Suprapubic skin (tissue), 4 donors: ENCODE measurements at regions not wholly inside any gene's neighbourhood (a gene's known extent, or its start where the extent isn't known, plus 50 kb on each side); places are given as distances from the start of the nearest gene placed in this dataset.

Source experiments
- EP300 ChIP-seq: sonication (generic); formaldehyde crosslinking; IDR thresholded peaks from one replicate; pipeline ENCODE4 v1.6.1; 2017; ENCODE audit warnings: antibody characterized with exemption
- POLR2A ChIP-seq, 2 donors: fragments of 450-650 bp; IDR thresholded peaks; one replicate each; pipeline ENCODE4 v1.6.1; 2017; ENCODE audit warnings: antibody characterized with exemption in 2 of 2, mild to moderate bottlenecking in 2 of 2, moderate library complexity in 2 of 2
- POLR2AphosphoS5 ChIP-seq, 3 donors: sonication (generic); formaldehyde crosslinking; IDR thresholded peaks; one replicate each; pipeline ENCODE4 v1.6.1; 2017; ENCODE audit warnings: antibody characterized with exemption in 3 of 3
- TF ChIP-seq, protein P1 (sequence below), 2 donors: fragments of 200-600 bp in 1 of 2; fragments of 450-650 bp in 1 of 2; sonication (generic) in 1 of 2; IDR thresholded peaks; one replicate each; pipeline ENCODE4 v1.5.1; 2016 to 2019; ENCODE audit warnings: antibody characterized with exemption in 2 of 2, mild to moderate bottlenecking in 1 of 2, moderate library complexity in 1 of 2

DNA sequence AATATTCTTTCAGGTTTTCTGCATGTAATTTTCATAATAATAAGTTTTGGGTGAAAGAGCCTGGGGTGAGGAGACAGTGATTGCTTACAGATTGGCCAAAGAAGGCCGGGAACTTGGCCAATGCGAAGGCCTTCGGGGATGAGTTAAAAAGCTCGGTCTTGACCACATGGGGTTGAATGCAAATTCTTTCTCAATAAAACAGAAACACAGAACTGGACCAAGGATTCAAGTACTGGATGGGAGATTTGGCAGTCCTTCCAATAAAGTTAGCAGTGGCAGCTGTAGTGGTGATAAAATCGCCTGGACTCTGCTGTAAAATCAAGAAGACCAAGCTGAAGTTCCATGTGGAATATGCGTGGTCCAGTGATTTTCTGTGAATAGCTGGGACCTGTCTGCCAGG is 282.2 kb upstream of the KLF3 start:
- TF ChIP-seq POLR2A (IDR thresholded peaks at IDR 0.05) (no peak), POLR2AphosphoS5 (IDR thresholded peaks at IDR 0.05) (no peak), EP300 (no peak)
- TF ChIP-seq, protein P1, sequence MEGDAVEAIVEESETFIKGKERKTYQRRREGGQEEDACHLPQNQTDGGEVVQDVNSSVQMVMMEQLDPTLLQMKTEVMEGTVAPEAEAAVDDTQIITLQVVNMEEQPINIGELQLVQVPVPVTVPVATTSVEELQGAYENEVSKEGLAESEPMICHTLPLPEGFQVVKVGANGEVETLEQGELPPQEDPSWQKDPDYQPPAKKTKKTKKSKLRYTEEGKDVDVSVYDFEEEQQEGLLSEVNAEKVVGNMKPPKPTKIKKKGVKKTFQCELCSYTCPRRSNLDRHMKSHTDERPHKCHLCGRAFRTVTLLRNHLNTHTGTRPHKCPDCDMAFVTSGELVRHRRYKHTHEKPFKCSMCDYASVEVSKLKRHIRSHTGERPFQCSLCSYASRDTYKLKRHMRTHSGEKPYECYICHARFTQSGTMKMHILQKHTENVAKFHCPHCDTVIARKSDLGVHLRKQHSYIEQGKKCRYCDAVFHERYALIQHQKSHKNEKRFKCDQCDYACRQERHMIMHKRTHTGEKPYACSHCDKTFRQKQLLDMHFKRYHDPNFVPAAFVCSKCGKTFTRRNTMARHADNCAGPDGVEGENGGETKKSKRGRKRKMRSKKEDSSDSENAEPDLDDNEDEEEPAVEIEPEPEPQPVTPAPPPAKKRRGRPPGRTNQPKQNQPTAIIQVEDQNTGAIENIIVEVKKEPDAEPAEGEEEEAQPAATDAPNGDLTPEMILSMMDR (IDR thresholded peaks at IDR 0.05) = no peak
